ENCODE measurements at regions not wholly inside any gene's neighbourhood (a gene's known extent, or its start where the extent isn't known, plus 50 kb on each side); places are given as distances from the start of the nearest gene placed in this dataset.

DNA sequence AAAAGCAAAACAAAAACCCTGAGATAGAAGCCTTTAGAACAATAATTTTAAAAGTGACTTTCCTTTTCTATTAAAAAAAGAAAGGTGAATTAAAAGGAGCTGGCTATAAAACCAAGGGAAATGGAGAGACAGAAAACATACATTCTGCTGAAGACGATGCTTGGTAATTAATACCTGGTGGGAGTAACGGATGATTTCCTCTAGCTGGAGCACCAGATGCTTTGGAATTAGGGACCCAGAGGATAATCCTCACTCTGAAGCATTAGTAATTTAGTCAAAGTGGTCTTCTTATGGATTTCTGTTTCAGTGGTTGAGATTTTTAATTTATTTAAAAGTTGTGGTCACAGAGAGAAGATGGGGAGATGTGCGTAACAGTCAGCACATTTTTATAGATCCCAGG lies 982.5 kb downstream of the TLE4 start:
- Histone ChIP-seq H3K4me3 (no peak overlapping the region), H3K36me3 (no peaks in the 10 kb centered on the region), H3K9ac (ENCODE audit: low read depth in 2 of 2, low read length in 2 of 2) (no peak overlapping the region), H3K4me1 (no peaks in the 10 kb centered on the region), H3K9me3 (no peaks in the 10 kb centered on the region), H3K27me3 (no peaks in the 10 kb centered on the region), H3K27ac (no peak overlapping the region)
- TF ChIP-seq, protein P1, sequence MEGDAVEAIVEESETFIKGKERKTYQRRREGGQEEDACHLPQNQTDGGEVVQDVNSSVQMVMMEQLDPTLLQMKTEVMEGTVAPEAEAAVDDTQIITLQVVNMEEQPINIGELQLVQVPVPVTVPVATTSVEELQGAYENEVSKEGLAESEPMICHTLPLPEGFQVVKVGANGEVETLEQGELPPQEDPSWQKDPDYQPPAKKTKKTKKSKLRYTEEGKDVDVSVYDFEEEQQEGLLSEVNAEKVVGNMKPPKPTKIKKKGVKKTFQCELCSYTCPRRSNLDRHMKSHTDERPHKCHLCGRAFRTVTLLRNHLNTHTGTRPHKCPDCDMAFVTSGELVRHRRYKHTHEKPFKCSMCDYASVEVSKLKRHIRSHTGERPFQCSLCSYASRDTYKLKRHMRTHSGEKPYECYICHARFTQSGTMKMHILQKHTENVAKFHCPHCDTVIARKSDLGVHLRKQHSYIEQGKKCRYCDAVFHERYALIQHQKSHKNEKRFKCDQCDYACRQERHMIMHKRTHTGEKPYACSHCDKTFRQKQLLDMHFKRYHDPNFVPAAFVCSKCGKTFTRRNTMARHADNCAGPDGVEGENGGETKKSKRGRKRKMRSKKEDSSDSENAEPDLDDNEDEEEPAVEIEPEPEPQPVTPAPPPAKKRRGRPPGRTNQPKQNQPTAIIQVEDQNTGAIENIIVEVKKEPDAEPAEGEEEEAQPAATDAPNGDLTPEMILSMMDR (IDR thresholded peaks at IDR 0.05): no peak
- no peak for DNase-seq
- intact Hi-C loops (cut with DNase I): no loop called here

DNA sequence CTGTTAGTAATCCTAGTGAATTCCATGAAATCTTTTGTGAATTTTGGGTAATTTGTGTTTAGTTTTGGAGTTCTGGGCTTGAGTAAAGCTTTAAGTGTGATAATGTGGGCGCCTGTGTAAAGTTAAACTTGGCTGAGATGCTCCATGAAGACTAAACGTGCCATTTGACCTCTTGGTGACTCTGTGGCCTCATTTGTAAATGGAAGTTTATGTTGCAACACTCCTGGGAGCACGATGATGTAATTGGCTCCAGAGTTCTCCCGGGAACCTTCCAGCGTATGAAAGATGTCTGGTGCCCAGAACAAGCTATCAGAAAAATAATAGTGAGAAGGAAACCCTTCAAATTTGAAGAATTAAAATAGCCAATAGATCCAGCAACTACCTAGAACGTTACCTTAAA lies 981.2 kb downstream of the TLE4 start:
- Histone ChIP-seq H3K27ac (no peak overlapping the region), H3K27me3 (no peaks in the 10 kb centered on the region), H3K4me1 (no peaks in the 10 kb centered on the region), H3K36me3 (no peaks in the 10 kb centered on the region), H3K9me3 (no peaks in the 10 kb centered on the region), H3K9ac (ENCODE audit: low read depth in 2 of 2, low read length in 2 of 2) (no peak overlapping the region), H3K4me3 (no peak overlapping the region)
- TF ChIP-seq, protein P1 (IDR thresholded peaks at IDR 0.05): no peak
- no peak for DNase-seq
- intact Hi-C loops (cut with DNase I): no loop called here

DNA sequence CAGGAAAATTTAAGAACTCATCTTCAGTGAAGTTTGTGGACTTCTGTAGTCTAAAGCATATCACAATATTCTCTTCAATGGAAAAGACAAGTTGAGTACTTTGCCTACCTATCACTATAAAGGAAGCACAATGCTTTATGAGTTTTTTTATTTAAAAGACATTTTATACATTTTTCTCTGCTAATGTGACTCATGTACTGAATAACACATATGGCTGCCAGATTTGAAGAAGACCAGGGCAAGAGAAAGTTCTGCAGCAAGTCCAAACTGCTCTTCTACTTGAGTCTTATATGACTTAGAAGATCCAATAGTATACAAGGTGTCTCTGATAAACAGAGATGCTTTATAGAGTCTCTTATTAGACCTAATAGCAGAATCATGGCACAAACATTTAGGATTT lies 978.4 kb downstream of the TLE4 start:
- no peaks in the 10 kb centered on the region for H3K36me3 ChIP-seq
- H3K27ac ChIP-seq: no peak overlapping the region
- no peak overlapping the region for H3K4me3 ChIP-seq
- no peaks in the 10 kb centered on the region for H3K4me1 ChIP-seq
- H3K9ac ChIP-seq (ENCODE audit: low read depth in 2 of 2, low read length in 2 of 2): no peak overlapping the region
- no peaks in the 10 kb centered on the region for H3K27me3 ChIP-seq
- intact Hi-C loops (cut with DNase I): no loop called here
- TF ChIP-seq, protein P1 (IDR thresholded peaks at IDR 0.05): no peak
- no peaks in the 10 kb centered on the region for H3K9me3 ChIP-seq
- DNase-seq: no peak

DNA sequence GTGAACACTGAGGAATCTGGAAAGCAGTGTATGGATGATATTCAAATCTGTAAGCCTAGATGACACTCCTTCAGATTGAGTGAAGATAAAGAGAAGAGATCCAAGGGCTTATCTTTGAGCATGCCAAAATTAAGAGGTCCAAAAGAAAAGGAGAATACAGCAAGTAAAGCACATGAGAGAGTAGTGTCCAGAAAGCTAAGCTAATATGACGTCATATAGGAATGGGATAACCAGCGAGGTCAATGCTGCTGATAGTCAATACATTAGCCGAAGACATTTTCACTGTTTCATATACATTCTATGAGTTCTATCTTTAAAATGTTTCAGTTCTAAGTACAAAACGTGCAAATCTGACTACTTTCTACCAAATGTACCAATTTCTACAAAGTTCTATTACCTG lies 975.8 kb downstream of the TLE4 start:
- H3K27me3 ChIP-seq: no peaks in the 10 kb centered on the region
- H3K27ac ChIP-seq: no peak overlapping the region
- intact Hi-C loops (cut with DNase I): no loop called here
- H3K36me3 ChIP-seq: no peaks in the 10 kb centered on the region
- no peak for DNase-seq
- TF ChIP-seq, protein P1 (IDR thresholded peaks at IDR 0.05): no peak
- H3K9ac ChIP-seq (ENCODE audit: low read depth in 2 of 2, low read length in 2 of 2): no peak overlapping the region
- no peaks in the 10 kb centered on the region for H3K4me1 ChIP-seq
- H3K9me3 ChIP-seq: no peaks in the 10 kb centered on the region
- H3K4me3 ChIP-seq: no peak overlapping the region

DNA sequence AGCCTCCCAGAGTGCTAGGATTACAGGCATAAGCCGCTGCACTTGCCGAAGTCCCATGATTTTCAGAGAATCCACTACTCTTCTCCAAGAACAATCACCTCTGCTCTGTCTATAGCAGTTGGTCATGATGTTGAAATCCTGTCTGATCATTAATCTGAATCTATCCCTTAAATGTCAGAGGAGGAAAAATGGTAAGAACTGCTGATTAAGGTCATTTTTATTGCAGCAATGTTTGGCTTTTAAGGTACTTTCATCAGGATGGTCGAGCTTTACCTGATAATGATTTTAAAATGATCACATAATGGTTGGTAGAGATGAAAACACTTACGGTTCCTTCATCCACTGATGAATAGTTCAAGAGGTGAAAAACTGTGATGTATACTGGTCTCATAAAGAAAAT lies 968.6 kb downstream of the TLE4 start:
- TF ChIP-seq, protein P1 (IDR thresholded peaks at IDR 0.05): no peak

DNA sequence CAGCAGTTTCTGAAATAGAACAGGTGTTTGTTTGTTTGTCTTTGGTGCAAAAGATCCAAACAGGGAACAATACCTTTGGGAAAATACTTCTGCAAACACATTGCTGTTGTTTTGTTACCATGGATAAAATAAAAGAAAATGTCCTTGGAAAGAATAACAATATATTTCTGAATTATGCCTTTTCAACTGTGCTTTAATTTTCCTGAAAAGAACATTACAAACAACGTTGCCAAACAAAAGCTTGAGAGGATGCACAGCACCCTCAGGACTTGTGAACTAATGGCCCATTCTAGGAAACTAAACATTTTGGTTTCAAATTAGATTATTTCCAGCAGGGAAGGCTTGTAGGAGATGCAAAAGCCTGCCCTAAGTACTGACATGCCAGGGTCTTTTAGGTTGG lies 967.2 kb downstream of the TLE4 start:
- H3K36me3 ChIP-seq: no peaks in the 10 kb centered on the region
- intact Hi-C loops (cut with DNase I): no loop called here
- H3K9me3 ChIP-seq: no peaks in the 10 kb centered on the region
- no peak overlapping the region for H3K9ac ChIP-seq (ENCODE audit: low read depth in 2 of 2, low read length in 2 of 2)
- no peak overlapping the region for H3K27ac ChIP-seq
- H3K4me3 ChIP-seq: no peak overlapping the region
- TF ChIP-seq, protein P1 (IDR thresholded peaks at IDR 0.05): no peak
- DNase-seq: no peak
- H3K4me1 ChIP-seq: no peaks in the 10 kb centered on the region
- H3K27me3 ChIP-seq: no peaks in the 10 kb centered on the region

More for the DNA sequence above, 968.6 kb downstream of the TLE4 start:
- H3K9me3 ChIP-seq: no peaks in the 10 kb centered on the region
- no peaks in the 10 kb centered on the region for H3K27me3 ChIP-seq
- H3K9ac ChIP-seq (ENCODE audit: low read depth in 2 of 2, low read length in 2 of 2): no peak overlapping the region
- no peaks in the 10 kb centered on the region for H3K36me3 ChIP-seq
- intact Hi-C loops (cut with DNase I): no loop called here
- H3K27ac ChIP-seq: no peak overlapping the region
- DNase-seq: no peak
- no peaks in the 10 kb centered on the region for H3K4me1 ChIP-seq
- no peak overlapping the region for H3K4me3 ChIP-seq
